OCI-LY1 (cell line): ENCODE measurements at regions not wholly inside any gene's neighbourhood (a gene's known extent, or its start where the extent isn't known, plus 50 kb on each side); places are given as distances from the start of the nearest gene placed in this dataset.

ENCODE experiments used
- H2AFZ ChIP-seq: fragments of 200-600 bp; sonication (generic), shearing (Covaris generic); 2 replicates; pipeline ENCODE4 v1.6.0; 2014; ENCODE audit warnings: antibody characterized with exemption, mild to moderate bottlenecking, low read length
- H3F3A ChIP-seq: fragments of 200-600 bp; sonication (generic), shearing (Covaris generic); 2 replicates; pipeline ENCODE4 v1.6.0; 2014; ENCODE audit warnings: mild to moderate bottlenecking, antibody characterized with exemption, low read length, moderate library complexity; ENCODE audit not compliant: insufficient read depth
- H3K27ac ChIP-seq: fragments of 200-600 bp; sonication (generic); 2 replicates; pipeline ENCODE4 v1.5.1; 2014; ENCODE audit warnings: low read length, mixed run types, mild to moderate bottlenecking, low read depth; ENCODE audit not compliant: poor library complexity, severe bottlenecking
- H3K27me3 ChIP-seq: fragments of 200-600 bp; sonication (generic); 2 replicates; pipeline ENCODE4 v1.6.0; 2014; ENCODE audit warnings: antibody characterized with exemption, mild to moderate bottlenecking, low read length, moderate library complexity; ENCODE audit not compliant: insufficient read depth
- H3K36me3 ChIP-seq: fragments of 200-600 bp; sonication (generic); 2 replicates; pipeline ENCODE4 v1.6.1; 2014; ENCODE audit warnings: mild to moderate bottlenecking, antibody characterized with exemption, low read length, moderate library complexity, mixed read lengths; ENCODE audit not compliant: insufficient read depth
- H3K4me1 ChIP-seq: fragments of 200-600 bp; sonication (generic); 2 replicates; pipeline ENCODE4 v1.5.1; 2014; ENCODE audit warnings: mild to moderate bottlenecking, low read length, moderate library complexity; ENCODE audit not compliant: insufficient read depth, severe bottlenecking
- H3K4me2 ChIP-seq: fragments of 200-600 bp; sonication (generic), shearing (Covaris generic); 2 replicates; pipeline ENCODE4 v1.6.1; 2014; ENCODE audit warnings: low read length
- H3K4me3 ChIP-seq: fragments of 200-600 bp; sonication (generic); 2 replicates; pipeline ENCODE4 v1.5.1; 2014; ENCODE audit warnings: low read length, low read depth, mild to moderate bottlenecking, mixed read lengths; ENCODE audit not compliant: poor library complexity, severe bottlenecking
- H3K79me2 ChIP-seq: fragments of 200-600 bp; shearing (Covaris generic); 2 replicates; pipeline ENCODE4 v1.6.1; 2016; ENCODE audit warnings: mixed run types, low read length, mixed read lengths; ENCODE audit not compliant: insufficient read depth
- H3K9ac ChIP-seq: fragments of 200-600 bp; sonication (generic), shearing (Covaris generic); 2 replicates; pipeline ENCODE4 v1.6.1; 2014; ENCODE audit warnings: mild to moderate bottlenecking, low read length, mixed read lengths
- H3K9me2 ChIP-seq: fragments of 200-600 bp; sonication (generic), shearing (Covaris generic); 2 replicates; pipeline ENCODE4 v1.6.1; 2014; ENCODE audit warnings: low read depth, mild to moderate bottlenecking, low read length, mixed read lengths
- H3K9me3 ChIP-seq: fragments of 200-600 bp; shearing (Covaris generic); 2 replicates; pipeline ENCODE4 v1.6.1; 2014; ENCODE audit warnings: low read length, mixed read lengths
- H4K20me1 ChIP-seq: fragments of 200-600 bp; sonication (generic), shearing (Covaris generic); 2 replicates; pipeline ENCODE4 v1.6.0; 2016; ENCODE audit warnings: mild to moderate bottlenecking, low read length; ENCODE audit not compliant: insufficient read depth
- EZH2 ChIP-seq: fragments of 200-600 bp; sonication (generic), shearing (Covaris generic); IDR thresholded peaks from 2 replicates; pipeline ENCODE4 v1.8.0; 2017; ENCODE audit warnings: borderline replicate concordance, mixed run types, mild to moderate bottlenecking, antibody characterized with exemption, low read length, moderate library complexity, mixed read lengths
- TF ChIP-seq, protein P1 (sequence below): fragments of 200-600 bp; sonication (generic), shearing (Covaris generic); IDR thresholded peaks from 2 replicates; pipeline ENCODE4 v1.5.1; 2017; ENCODE audit warnings: mild to moderate bottlenecking, antibody characterized with exemption, low read length, moderate library complexity, mixed read lengths

- no peaks in the 10 kb centered on the region for H3K36me3 ChIP-seq
- H2AFZ ChIP-seq = no peak overlapping the region
- no peaks in the 10 kb centered on the region for H4K20me1 ChIP-seq
- H3K4me2 ChIP-seq = no peak overlapping the region
- H3K4me1 ChIP-seq = no peaks in the 10 kb centered on the region
- TF ChIP-seq, protein P1, sequence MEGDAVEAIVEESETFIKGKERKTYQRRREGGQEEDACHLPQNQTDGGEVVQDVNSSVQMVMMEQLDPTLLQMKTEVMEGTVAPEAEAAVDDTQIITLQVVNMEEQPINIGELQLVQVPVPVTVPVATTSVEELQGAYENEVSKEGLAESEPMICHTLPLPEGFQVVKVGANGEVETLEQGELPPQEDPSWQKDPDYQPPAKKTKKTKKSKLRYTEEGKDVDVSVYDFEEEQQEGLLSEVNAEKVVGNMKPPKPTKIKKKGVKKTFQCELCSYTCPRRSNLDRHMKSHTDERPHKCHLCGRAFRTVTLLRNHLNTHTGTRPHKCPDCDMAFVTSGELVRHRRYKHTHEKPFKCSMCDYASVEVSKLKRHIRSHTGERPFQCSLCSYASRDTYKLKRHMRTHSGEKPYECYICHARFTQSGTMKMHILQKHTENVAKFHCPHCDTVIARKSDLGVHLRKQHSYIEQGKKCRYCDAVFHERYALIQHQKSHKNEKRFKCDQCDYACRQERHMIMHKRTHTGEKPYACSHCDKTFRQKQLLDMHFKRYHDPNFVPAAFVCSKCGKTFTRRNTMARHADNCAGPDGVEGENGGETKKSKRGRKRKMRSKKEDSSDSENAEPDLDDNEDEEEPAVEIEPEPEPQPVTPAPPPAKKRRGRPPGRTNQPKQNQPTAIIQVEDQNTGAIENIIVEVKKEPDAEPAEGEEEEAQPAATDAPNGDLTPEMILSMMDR = no peak
- TF ChIP-seq EZH2 = no peak
- H3K4me3 ChIP-seq = no peak overlapping the region
- H3K27me3 ChIP-seq = no peaks in the 10 kb centered on the region
- H3K79me2 ChIP-seq = no peaks in the 10 kb centered on the region
- H3K9me3 ChIP-seq = no peaks in the 10 kb centered on the region
- no peak overlapping the region for H3K27ac ChIP-seq
- no peak overlapping the region for H3K9ac ChIP-seq
- H3F3A ChIP-seq = no peaks in the 10 kb centered on the region
- H3K9me2 ChIP-seq = no peaks in the 10 kb centered on the region
Observed at GRCh38 chr18:1425679-1426078, 521.0 kb downstream of the ADCYAP1 start.

- Histone ChIP-seq H3K4me3 (no peak overlapping the region), H3K4me1 (no peaks in the 10 kb centered on the region), H3K9me3 (no peaks in the 10 kb centered on the region), H3K36me3 (no peaks in the 10 kb centered on the region), H3F3A (no peaks in the 10 kb centered on the region), H3K27ac (no peak overlapping the region), H3K79me2 (no peaks in the 10 kb centered on the region), H4K20me1 (no peaks in the 10 kb centered on the region), H3K9me2 (no peaks in the 10 kb centered on the region), H3K4me2 (no peak overlapping the region), H2AFZ (no peak overlapping the region), H3K9ac (no peak overlapping the region), H3K27me3 (no peaks in the 10 kb centered on the region)
- no peak for TF ChIP-seq EZH2
- TF ChIP-seq, protein P1 = no peak
Observed at GRCh38 chr18:1435487-1435886, 530.8 kb downstream of the ADCYAP1 start.

DNA sequence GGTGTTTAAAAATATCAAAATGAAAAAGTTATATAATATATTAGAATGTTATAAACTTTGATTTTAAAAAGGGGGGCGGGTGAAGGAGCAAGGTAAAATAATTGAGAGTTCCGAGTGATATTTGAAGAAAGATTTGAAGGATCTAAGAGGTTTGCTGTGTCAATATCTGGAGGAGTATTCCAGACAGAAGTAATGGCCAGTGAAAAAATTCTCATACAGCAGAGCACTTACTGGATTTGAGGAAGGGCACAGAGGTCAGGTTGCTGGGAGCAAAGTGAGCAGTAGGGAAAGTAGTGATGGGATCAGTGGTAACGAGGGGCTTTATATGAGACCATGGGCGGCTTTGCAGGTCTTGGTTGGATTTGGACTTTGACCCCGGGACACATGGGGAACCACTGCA, 531.5 kb downstream of the ADCYAP1 start:
- Histone ChIP-seq H3K4me2 (no peak overlapping the region), H3K9me2 (no peaks in the 10 kb centered on the region), H3F3A (no peaks in the 10 kb centered on the region), H3K4me1 (no peaks in the 10 kb centered on the region), H3K9ac (no peak overlapping the region), H3K36me3 (no peaks in the 10 kb centered on the region), H3K27ac (no peak overlapping the region), H3K9me3 (no peaks in the 10 kb centered on the region), H3K27me3 (no peaks in the 10 kb centered on the region), H4K20me1 (no peaks in the 10 kb centered on the region), H3K79me2 (no peaks in the 10 kb centered on the region), H2AFZ (no peak overlapping the region), H3K4me3 (no peak overlapping the region)
- no peak for TF ChIP-seq EZH2
- TF ChIP-seq, protein P1 = no peak
